Glomerular endothelial cell (primary cell): ENCODE measurements at regions not wholly inside any gene's neighbourhood (a gene's known extent, or its start where the extent isn't known, plus 50 kb on each side); places are given as distances from the start of the nearest gene placed in this dataset.

Experiments
- DNase-seq: peaks from one replicate; pipeline ENCODE4 v3.0.0-alpha.2; 2011; ENCODE audit warnings: low read depth, low spot score; ENCODE audit errors: extremely low read depth

DNA sequence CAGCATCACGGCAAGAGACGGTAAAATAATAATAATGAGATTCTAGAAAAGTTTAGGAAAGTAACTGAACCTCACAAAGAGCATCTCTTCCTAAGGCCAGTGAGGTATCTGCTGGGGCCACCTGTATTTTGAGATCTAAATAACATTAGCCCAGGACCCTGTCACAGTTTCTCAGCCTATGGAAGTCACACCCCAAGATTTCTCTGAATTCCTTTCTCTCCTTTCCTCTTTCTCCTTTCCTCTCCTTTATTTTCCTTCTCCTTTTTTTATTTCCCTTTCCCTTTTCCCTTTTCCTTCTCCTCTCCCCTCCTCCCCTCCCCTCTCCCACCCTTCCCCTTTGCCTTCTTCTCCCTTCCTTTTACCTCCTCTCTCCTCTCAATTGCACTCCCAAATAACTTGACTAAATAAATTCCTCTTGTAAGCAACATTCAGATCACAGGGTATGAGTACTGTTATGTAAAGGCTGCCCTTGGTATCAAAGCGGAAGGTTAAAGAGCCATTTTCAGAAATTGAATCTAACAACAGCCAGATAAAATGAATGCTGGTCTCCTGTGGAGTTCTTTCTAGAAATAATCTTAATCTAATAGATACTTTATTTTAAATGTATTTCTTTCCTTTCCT, 506.2 kb downstream of the EPM2A start:
- DNase-seq = no peak

GRCh38 chr6:145233955-145234354, 501.4 kb downstream of the EPM2A start:
- DNase-seq = no peak

DNA sequence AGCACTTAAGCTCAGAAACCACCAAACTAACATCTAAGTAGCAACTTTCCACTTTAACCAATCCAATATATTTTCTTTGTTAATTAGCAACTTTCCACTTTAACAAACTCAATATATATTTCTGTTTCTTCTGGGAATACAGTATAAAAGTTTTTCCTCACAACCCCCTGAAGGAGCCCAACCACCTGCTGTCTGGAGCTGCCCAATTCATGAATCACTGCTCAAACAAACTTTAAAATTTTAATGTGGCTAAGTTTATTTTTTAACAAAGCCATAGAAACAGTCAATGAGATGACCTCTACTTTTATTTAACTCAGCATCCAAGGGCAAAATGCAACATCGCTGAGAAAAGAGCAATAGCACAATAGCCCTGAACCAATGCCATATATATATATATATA, 500.1 kb downstream of the EPM2A start:
- no peak for DNase-seq

DNA sequence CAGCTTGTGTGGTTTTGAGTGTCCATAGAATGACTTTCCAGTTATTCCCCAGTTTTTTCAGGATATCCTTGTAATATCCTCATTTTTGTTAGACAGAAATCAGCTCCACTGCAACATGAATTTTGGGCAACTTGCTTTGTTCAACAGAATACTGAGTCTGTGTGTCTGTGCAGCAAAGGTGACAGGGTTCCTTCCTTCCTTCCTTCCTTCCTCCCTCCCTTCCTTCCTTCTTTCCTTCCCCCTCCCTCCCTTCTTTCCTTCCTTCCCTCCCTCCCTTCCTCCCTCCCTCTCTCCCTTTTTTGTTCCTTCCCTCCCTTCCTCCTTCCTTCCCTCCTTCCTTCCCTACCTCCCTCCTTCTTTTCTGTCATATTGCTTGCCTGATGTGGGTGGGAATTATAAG, 496.5 kb downstream of the EPM2A start:
- no peak for DNase-seq

DNA sequence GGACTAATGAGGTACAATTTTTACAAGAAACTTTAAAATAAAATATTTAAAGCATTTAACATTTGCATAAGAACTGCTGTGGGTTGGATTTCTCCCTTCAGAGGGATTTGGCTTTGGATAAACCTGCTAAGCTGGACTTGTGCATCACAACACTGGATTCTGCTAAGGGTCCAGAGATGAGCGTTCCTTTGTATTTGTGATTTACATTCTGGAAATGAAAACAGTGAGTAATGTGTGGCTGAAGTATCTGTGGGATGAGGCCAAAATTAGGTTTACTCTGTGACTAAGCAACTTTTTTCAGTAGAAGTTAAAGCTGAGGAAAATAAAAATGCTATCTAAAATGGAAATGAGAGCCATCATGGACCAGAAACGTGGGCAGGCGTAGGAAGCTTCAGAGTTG, 494.3 kb downstream of the EPM2A start:
- no peak for DNase-seq

DNA sequence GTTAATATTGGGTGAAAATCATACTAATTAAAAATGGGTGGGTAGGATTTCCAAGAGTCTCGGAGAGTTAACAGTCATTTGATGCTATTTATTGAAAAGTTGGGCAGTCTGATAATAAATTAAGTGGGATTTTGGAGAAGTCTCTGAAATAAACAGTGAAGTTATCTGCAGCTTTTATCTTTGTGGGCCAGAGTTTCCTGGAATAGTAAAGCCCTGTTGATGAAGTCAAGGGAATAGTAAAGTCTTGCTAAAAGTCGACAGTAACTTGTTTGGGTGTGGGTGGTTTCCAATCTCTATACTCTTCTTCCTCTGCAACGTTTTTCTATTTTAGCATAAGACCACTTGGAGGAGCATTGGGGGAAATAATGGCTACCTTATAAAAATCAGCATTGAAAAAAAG, 493.6 kb downstream of the EPM2A start:
- DNase-seq = no peak

DNA sequence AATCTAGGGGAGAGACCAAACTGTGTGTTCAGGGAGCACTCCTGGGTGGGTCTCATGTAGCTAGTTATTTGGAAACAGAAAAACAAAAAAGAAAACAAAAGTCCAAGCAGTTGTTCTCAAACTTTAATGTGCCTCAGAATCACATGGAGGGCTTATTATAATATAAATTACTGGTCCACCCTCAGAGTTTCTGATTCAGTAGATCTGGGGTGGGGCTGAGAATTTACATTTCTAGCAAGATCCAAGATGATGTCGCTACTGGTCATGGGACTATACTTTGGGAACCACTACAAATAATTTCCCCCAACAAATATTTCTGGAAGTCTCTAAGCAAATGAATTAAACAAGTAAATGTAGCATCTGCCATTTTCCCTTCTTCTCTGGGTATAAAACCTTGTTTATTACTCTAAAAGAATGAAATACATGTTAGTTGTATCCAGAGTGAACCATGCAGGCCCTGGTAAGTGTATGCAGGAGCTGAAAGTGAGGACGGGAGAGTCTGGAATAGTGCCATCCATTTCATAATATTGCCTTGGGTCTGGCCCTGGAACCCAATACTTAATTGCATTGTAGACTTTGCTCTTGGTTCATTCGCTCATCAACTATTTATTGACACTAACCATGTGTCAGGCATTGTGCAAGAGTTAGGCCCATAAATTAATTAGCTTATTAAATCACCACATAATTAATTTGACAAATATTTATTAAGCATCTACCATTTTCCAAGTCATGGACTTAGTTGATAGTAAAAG, 490.8 kb downstream of the EPM2A start:
- DNase-seq = no peak

DNA sequence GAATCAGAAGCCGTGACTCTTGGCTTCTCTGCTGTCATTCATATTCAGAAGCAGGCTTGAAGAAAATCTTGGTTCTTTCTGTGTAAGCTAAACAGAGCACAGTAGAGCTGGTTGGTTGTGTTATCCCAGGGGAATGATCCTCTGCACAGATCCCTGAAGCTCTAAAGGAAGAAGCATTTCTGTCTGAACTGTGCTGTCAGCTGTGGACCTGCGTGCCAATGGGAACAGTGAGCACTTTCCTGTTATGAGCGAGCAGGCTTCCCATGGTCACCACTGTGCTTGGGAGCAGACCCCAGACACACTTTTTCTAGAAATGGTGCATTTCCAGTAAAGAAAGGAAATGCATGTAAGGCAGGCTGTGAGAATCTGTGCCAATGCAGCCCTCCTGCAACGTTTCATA, 490.2 kb downstream of the EPM2A start:
- no peak for DNase-seq

DNA sequence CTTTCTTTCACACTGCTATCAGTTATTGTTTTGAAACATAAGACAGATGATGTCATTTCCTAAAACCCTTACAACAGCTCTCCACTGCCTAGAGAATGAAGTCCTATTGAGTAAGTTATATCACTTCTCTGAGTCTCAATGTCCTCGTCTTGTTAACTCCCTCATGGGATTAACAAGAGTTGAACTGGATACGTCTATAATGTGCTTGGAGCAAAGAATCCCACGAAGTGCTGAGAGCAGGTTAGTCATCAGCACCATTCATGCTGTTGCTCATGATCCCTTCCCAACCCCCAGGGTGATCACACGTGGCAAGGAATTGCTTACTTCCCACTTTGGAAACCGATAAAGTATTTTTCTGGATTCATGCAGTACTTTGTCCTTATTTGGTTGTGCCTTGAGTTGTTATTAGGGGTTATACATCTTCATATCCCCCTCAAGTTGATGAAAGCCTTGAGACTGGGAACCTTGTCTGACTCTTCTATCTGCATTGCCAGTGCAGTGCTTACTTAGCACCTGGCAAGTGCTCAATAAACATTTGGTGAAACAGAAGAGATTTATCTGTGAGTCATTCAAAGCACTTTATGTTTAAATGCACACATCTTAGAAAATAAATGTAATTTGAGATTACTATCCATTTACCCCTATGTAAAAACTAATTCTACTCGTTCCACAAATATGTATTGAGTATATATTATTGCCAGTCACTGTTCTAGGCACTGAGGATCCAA, 487.5 kb downstream of the EPM2A start:
- DNase-seq = no peak

DNA sequence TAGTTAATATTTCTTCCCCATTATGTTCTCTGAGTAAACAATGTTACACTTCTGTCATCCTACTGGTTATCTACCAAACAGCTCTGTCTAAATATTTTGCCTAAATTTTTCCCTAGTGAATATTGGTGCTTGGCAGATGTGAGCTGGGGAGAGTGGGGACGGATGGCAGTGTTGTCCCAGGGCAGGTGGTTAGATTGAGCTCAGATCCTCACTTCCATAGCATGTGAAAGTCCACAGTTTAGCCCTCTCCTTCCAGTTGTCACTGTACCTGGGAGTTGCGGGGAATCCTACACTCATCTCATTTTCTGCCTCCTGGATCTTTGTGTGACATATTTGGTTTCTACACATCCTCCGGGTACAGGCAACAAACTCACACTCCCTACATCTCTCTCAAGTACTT, 484.9 kb downstream of the EPM2A start:
- DNase-seq = no peak

DNA sequence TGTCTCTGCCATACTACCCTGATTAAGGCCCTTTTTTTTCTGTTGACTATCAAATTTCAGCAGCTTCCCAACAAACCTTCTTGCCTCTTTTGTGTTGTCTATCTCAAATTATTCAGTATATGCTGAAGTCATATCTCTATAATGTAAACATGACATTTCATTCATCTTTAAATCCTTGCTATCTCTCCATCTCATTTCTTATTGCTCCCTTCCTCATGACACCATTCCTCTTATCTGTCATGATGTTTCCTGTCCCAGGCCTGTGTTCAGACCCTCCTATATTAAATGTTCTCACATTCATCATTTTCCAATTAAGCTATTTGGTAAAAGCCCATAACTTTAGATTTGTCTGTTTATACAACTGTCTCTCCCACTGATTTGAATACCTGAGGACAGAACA, 482.6 kb downstream of the EPM2A start:
- no peak for DNase-seq

GRCh38 chr6:145254649-145255401, 480.5 kb downstream of the EPM2A start:
- DNase-seq = no peak

GRCh38 chr6:145257704-145258103, 477.6 kb downstream of the EPM2A start:
- DNase-seq = no peak

DNA sequence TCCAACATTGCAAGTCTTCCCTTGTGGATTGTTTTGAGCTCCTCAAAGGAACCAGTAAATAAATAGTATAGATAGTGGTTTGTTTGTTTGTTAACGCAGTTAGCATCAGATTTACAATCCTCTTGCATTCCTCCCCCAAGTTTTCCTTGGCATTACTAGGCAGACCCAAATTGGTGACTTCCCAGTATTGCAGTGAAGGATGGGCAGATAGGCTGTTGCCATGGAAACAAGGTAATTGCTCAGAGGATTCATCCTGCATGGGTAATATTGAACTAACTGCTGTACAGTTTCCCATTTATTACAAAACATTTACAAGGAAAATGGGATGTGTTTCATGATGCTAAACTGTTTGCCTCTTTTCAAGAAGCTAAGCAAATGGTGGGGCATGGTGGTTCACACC, 477.2 kb downstream of the EPM2A start:
- no peak for DNase-seq

DNA sequence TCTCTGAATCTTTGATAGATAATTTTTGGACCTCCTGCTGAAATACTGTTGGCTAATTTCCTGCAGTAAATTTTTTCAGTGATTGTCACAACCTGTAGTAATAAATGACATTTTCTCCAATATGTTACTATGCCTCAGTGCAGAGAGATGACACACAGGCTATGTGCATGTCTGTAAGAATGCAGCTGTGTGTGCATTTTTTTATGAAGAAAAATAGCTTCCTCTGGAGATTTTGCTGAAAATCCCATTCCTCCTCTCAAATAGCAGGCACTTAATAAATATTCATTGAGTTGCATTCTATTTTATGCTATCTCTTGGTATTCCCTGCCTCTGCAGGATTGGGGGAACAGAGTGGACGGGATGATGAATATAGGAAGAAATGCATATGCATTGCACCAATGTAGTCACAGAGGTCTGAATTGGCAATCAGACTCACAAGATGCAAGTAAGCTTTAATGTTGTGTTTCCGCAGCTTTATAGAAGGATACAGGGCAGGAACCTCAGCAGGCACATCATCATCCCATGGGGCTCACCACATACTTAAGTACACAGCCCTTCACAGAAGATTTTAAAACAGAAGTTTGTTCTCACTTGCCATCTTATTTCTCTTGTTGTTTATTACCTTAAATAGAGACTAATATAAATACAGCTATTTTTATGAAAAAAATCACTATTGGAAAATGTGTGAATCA, 474.7 kb downstream of the EPM2A start:
- no peak for DNase-seq

- no peak for DNase-seq
These were observed 473.6 kb downstream of the EPM2A start for GRCh38 chr6:145261758-145262157.

DNA sequence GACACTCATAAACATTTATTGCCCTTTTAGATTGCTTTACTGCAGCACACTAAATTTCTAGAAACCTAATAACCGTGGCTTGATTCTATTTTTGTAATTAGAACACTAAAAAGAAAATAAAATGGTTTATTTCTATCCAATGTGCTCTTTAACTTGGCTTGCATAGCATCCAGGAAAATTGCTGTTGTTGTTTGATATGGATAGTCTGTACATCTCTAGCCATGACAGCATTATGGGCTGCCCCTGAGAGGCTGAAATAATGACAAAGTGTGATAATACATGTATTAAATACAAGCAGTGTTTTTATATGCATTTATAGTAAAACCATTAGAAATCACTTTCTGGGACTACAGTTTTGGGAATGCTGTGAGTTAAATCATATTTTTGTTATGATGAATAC, 472.5 kb downstream of the EPM2A start:
- no peak for DNase-seq

- no peak for DNase-seq
These were observed 471.5 kb downstream of the EPM2A start for GRCh38 chr6:145263778-145264211.

- no peak for DNase-seq
These were observed 468.8 kb downstream of the EPM2A start for GRCh38 chr6:145266432-145267075.
